HEK293 (cell line): ENCODE measurements at regions not wholly inside any gene's neighbourhood (a gene's known extent, or its start where the extent isn't known, plus 50 kb on each side); places are given as distances from the start of the nearest gene placed in this dataset.

Experiments used
- CTCF ChIA-PET: fragments of 350-600 bp; formaldehyde crosslinking; extraction: SDS; loops from one replicate; lab custom pipeline; 2021; ENCODE audit warnings: antibody characterized with exemption; lab: Yijun Ruan, JAX
- POLR2A ChIA-PET: fragments of 300-600 bp; formaldehyde crosslinking; extraction: SDS; loops from one replicate; lab custom pipeline; 2020; ENCODE audit warnings: antibody characterized with exemption, inconsistent platforms; lab: Yijun Ruan, JAX
- H3K27ac ChIP-seq: fragments of 200-500 bp; sonication (Bioruptor generic); 2 replicates; pipeline ENCODE4 v1.5.1; 2014; ENCODE audit warnings: low read depth, low read length, control low read depth, inconsistent platforms; ENCODE audit errors: extremely low read depth
- H3K36me3 ChIP-seq, 2 experiments: fragments of 200-500 bp in 1 of 2; sonication (Bioruptor generic) in 1 of 2; 1 replicate in 1 of 2; 2 replicates in 1 of 2; pipeline ENCODE4 v1.5.1; 2014 to 2017; ENCODE audit warnings: inconsistent platforms in 2 of 2, low read length in 2 of 2; ENCODE audit not compliant: control insufficient read depth in 2 of 2, insufficient read depth in 1 of 2
- H3K4me1 ChIP-seq: fragments of 200-500 bp; sonication (Bioruptor generic); 2 replicates; pipeline ENCODE4 v1.5.1; 2014; ENCODE audit warnings: mild to moderate bottlenecking, low read length, inconsistent platforms; ENCODE audit not compliant: control insufficient read depth, insufficient read depth
- H3K4me3 ChIP-seq: 2 replicates; pipeline ENCODE4 v1.5.1; 2011; ENCODE audit warnings: low read depth, mild to moderate bottlenecking, control low read depth, low read length, moderate library complexity
- H3K9me3 ChIP-seq: fragments of 200-500 bp; sonication (Bioruptor generic); 2 replicates; pipeline ENCODE4 v1.5.1; 2014; ENCODE audit warnings: low read depth, low read length, inconsistent platforms; ENCODE audit not compliant: control insufficient read depth, insufficient read depth
- BCL6B ChIP-seq: fragments of 450-650 bp; formaldehyde crosslinking; IDR thresholded peaks from 2 replicates; pipeline ENCODE4 v1.5.1; 2017; ENCODE audit warnings: missing biosample characterization, missing genetic modification characterization
- GLIS2 ChIP-seq: fragments of 450-650 bp; formaldehyde crosslinking; IDR thresholded peaks from 2 replicates; pipeline ENCODE4 v1.5.1; 2016; ENCODE audit warnings: missing biosample characterization, missing genetic modification characterization
- HOXC10 ChIP-seq: sonication (generic); formaldehyde crosslinking; IDR thresholded peaks from 2 replicates; pipeline ENCODE4 v1.8.1; 2023; ENCODE audit warnings: mild to moderate bottlenecking, missing genetic modification reagents
- OSR2 ChIP-seq: fragments of 450-650 bp; formaldehyde crosslinking; IDR thresholded peaks from 2 replicates; pipeline ENCODE4 v1.5.1; 2016; ENCODE audit warnings: missing biosample characterization, missing genetic modification characterization
- PBX3 ChIP-seq: sonication (generic); formaldehyde crosslinking; IDR thresholded peaks from 2 replicates; pipeline ENCODE4 v1.8.1; 2022; ENCODE audit warnings: mild to moderate bottlenecking, moderate library complexity, missing genetic modification reagents
- PRDM2 ChIP-seq: fragments of 450-650 bp; formaldehyde crosslinking; IDR thresholded peaks from 2 replicates; pipeline ENCODE4 v1.5.1; 2016; ENCODE audit warnings: missing biosample characterization, missing genetic modification characterization, borderline replicate concordance
- ZNF121 ChIP-seq: fragments of 450-650 bp; formaldehyde crosslinking; IDR thresholded peaks from 2 replicates; pipeline ENCODE4 v1.5.1; 2016; ENCODE audit warnings: missing biosample characterization, missing genetic modification characterization
- ZNF302 ChIP-seq: fragments of 450-650 bp; formaldehyde crosslinking; IDR thresholded peaks from 2 replicates; pipeline ENCODE4 v1.5.1; 2016; ENCODE audit warnings: missing biosample characterization, missing genetic modification characterization, low read depth
- ZNF341 ChIP-seq: fragments of 450-650 bp; formaldehyde crosslinking; IDR thresholded peaks from 2 replicates; pipeline ENCODE4; 2016; ENCODE audit warnings: low read depth, missing biosample characterization, missing genetic modification characterization
- ZNF362 ChIP-seq: fragments of 450-650 bp; formaldehyde crosslinking; IDR thresholded peaks from 2 replicates; pipeline ENCODE4 v1.5.1; 2016; ENCODE audit warnings: missing biosample characterization, missing genetic modification characterization
- ZNF366 ChIP-seq: fragments of 450-650 bp; formaldehyde crosslinking; conservative IDR thresholded peaks from 2 replicates; pipeline ENCODE4 v1.5.1; 2016; ENCODE audit warnings: missing biosample characterization, missing genetic modification characterization
- ZNF48 ChIP-seq: fragments of 450-650 bp; formaldehyde crosslinking; IDR thresholded peaks from 2 replicates; pipeline ENCODE4 v1.5.1; 2016; ENCODE audit warnings: missing biosample characterization, missing genetic modification characterization
- ZNF514 ChIP-seq: fragments of 450-650 bp; formaldehyde crosslinking; IDR thresholded peaks from 2 replicates; pipeline ENCODE4 v1.5.1; 2016; ENCODE audit warnings: missing biosample characterization, missing genetic modification characterization
- ZNF548 ChIP-seq: fragments of 450-650 bp; formaldehyde crosslinking; IDR thresholded peaks from 2 replicates; pipeline ENCODE4 v1.5.1; 2016; ENCODE audit warnings: missing biosample characterization, missing genetic modification characterization
- ZNF558 ChIP-seq: fragments of 450-650 bp; formaldehyde crosslinking; IDR thresholded peaks from 2 replicates; pipeline ENCODE4 v1.5.1; 2016; ENCODE audit warnings: missing biosample characterization, missing genetic modification characterization
- ZNF677 ChIP-seq: fragments of 450-650 bp; IDR thresholded peaks from 2 replicates; pipeline ENCODE4 v1.5.0; 2018; ENCODE audit warnings: missing biosample characterization, mild to moderate bottlenecking, missing genetic modification characterization, moderate library complexity
- ZNF692 ChIP-seq: fragments of 450-650 bp; formaldehyde crosslinking; IDR thresholded peaks from 2 replicates; pipeline ENCODE4 v1.5.1; 2016; ENCODE audit warnings: missing biosample characterization, missing genetic modification characterization
- ZNF704 ChIP-seq: fragments of 450-650 bp; formaldehyde crosslinking; IDR thresholded peaks from 2 replicates; pipeline ENCODE4 v1.5.1; 2016; ENCODE audit warnings: missing biosample characterization, missing genetic modification characterization

GRCh38 chr1:228554107-228554506 lies 66.9 kb downstream of the RNF187 start (continued):
- no peak for TF ChIP-seq PRDM2 (tag by site-specific recombination)
- TF ChIP-seq ZNF704 (tag by site-specific recombination), result no peak
- no peak for TF ChIP-seq PBX3 (CRISPR knock-in tag)

- H3K4me3 ChIP-seq, result no peak overlapping the region
- H3K4me1 ChIP-seq, result no peaks in the 10 kb centered on the region
- H3K36me3 ChIP-seq, result no peaks in the 10 kb centered on the region
- ChIA-PET POLR2A (no interaction called here), CTCF (interaction anchor here (0.5 to 0.6 kb wide), 2 partner anchors 125 to 231 kb away, joined by 3 read pairs; no protein-coding TSS in a partner anchor)
- H3K9me3 ChIP-seq, result no peaks in the 10 kb centered on the region
- no peak overlapping the region for H3K27ac ChIP-seq
- TF ChIP-seq ZNF692 (tag by site-specific recombination) (no peak), ZNF121 (tag by site-specific recombination) (no peak), ZNF548 (tag by site-specific recombination) (no peak), ZNF362 (tag by site-specific recombination) (no peak), ZNF341 (tag by site-specific recombination) (no peak), OSR2 (no peak), BCL6B (tag by site-specific recombination) (no peak), ZNF677 (tag by site-specific recombination) (no peak), GLIS2 (no peak), ZNF558 (tag by site-specific recombination) (no peak), ZNF366 (tag by site-specific recombination) (no peak), PBX3 (CRISPR knock-in tag) (no peak), HOXC10 (CRISPR knock-in tag) (no peak), ZNF302 (tag by site-specific recombination) (no peak), ZNF514 (no peak), ZNF48 (tag by site-specific recombination) (no peak)
Measured at GRCh38 chr1:228555074-228555994, 68.2 kb downstream of the RNF187 start.
